ENCODE measurements at regions not wholly inside any gene's neighbourhood (a gene's known extent, or its start where the extent isn't known, plus 50 kb on each side); places are given as distances from the start of the nearest gene placed in this dataset.

DNA sequence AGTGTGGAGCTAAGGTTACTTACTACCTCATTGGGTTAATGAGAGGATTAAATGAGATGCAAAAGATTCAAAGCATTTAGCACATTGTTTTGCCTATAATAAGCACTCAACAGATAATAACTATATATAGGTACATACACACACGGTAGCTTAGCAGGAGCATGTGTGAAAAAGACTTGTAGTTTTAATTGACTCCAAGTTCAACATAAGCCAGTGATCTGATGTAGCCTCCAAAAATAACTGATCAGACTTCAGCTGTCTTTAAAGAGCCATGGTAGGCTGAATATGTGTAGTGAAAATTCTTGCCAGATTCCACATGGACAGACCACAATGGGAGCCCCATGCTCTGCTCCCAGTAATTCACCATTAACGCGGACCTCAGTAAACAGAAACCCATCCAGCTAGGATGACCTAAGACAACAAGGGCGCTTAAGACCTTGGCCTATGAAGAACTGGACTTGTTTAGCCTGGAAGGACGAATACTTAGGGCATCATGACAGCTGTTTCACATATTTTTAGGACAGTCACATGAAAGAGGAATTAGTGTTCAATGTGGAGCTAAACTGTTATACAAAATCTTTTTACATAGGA, 115.1 kb upstream of the ZNF366 start (continued):
- no peak for TF ChIP-seq YY1 (IDR thresholded peaks at IDR 0.05; ENCODE audit: low read depth)
- TF ChIP-seq, protein P1, sequence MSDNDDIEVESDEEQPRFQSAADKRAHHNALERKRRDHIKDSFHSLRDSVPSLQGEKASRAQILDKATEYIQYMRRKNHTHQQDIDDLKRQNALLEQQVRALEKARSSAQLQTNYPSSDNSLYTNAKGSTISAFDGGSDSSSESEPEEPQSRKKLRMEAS (IDR thresholded peaks at IDR 0.05; ENCODE audit: low read depth), result no peak
- TF ChIP-seq, protein P2, sequence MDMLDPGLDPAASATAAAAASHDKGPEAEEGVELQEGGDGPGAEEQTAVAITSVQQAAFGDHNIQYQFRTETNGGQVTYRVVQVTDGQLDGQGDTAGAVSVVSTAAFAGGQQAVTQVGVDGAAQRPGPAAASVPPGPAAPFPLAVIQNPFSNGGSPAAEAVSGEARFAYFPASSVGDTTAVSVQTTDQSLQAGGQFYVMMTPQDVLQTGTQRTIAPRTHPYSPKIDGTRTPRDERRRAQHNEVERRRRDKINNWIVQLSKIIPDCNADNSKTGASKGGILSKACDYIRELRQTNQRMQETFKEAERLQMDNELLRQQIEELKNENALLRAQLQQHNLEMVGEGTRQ (IDR thresholded peaks at IDR 0.05; ENCODE audit: borderline replicate concordance, low read depth, low read length), result no peak

DNA sequence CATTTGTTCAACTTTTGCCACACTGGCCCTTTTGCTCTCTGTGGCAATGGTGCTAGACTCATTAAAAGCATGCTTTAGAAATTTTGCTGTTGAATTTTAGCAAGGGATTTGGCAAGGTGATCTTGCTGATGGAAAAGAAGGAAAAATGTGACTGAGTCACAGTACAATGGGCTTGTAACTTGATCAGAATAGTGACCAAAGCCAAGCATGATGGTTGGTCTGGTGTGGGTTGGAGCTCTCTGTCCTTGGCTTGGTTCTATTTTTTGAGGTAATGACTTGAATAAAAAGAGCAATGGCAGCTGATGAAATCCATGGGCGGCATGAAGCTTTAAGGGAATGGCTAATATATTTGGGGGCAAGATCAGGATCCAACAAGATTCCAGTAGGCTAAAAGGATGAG, 114.4 kb upstream of the ZNF366 start:
- Histone ChIP-seq H3K9ac (no peak overlapping the region), H3K79me2 (ENCODE audit: insufficient read depth) (no peaks in the 10 kb centered on the region), H3K27me3 (ENCODE audit: insufficient read depth) (no peaks in the 10 kb centered on the region), H3F3A (replicated peaks; ENCODE audit: insufficient read depth) (peaks cover 16% of the 10 kb centered on the region), H3K27ac (ENCODE audit: low read depth in 2 of 2, low read length in 1 of 2) (no peak overlapping the region), H4K20me1 (ENCODE audit: insufficient read depth) (no peaks in the 10 kb centered on the region), H3K9me2 (no peaks in the 10 kb centered on the region), H3K4me2 (no peak overlapping the region), H2AFZ (ENCODE audit: low read depth) (no peak overlapping the region), H3K4me1 (ENCODE audit: control insufficient read depth in 1 of 2, insufficient read depth in 2 of 2, low read depth in 1 of 2, low read length in 1 of 2) (peaks cover 13 to 15% of the 10 kb centered on the region in 2 experiments; a peak in 3 of 4 replicates), H3K36me3 (replicated peaks in 1 of 2; ENCODE audit: control insufficient read depth in 1 of 2, insufficient read depth in 2 of 2, low read length in 1 of 2) (no peaks in the 10 kb centered on the region), H3K9me3 (no peaks in the 10 kb centered on the region), H3K4me3 (ENCODE audit: low read depth in 2 of 2, low read length in 1 of 2) (no peak overlapping the region)
- TF ChIP-seq FOXM1 (IDR thresholded peaks at IDR 0.05; ENCODE audit: low read depth), result no peak
- TF ChIP-seq EZH2phosphoT487 (IDR thresholded peaks at IDR 0.05; ENCODE audit: borderline replicate concordance, low read depth), result no peak
- TF ChIP-seq TCF12 (IDR thresholded peaks at IDR 0.05), result no peak
- no peak for TF ChIP-seq RXRA (IDR thresholded peaks at IDR 0.05; ENCODE audit: borderline replicate concordance, low read depth)
- no peak for TF ChIP-seq MXI1 (IDR thresholded peaks at IDR 0.05; ENCODE audit: low read depth, low read length)
- TF ChIP-seq FOSL2 (IDR thresholded peaks at IDR 0.05; ENCODE audit: borderline replicate concordance, low read depth), result no peak
- no peak for TF ChIP-seq EP300 (IDR thresholded peaks at IDR 0.05; ENCODE audit: borderline replicate concordance in 1 of 2, low read depth in 1 of 2, low read length in 1 of 2)
- no peak for TF ChIP-seq YY1 (IDR thresholded peaks at IDR 0.05; ENCODE audit: low read depth)
- no peak for TF ChIP-seq GABPA (IDR thresholded peaks at IDR 0.05; ENCODE audit: low read depth)
- TF ChIP-seq, protein P1 (IDR thresholded peaks at IDR 0.05; ENCODE audit: low read depth), result no peak
- no peak for TF ChIP-seq POLR2AphosphoS5 (IDR thresholded peaks at IDR 0.05; ENCODE audit: low read depth, low read length)
- TF ChIP-seq, protein P3, sequence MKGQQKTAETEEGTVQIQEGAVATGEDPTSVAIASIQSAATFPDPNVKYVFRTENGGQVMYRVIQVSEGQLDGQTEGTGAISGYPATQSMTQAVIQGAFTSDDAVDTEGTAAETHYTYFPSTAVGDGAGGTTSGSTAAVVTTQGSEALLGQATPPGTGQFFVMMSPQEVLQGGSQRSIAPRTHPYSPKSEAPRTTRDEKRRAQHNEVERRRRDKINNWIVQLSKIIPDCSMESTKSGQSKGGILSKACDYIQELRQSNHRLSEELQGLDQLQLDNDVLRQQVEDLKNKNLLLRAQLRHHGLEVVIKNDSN (IDR thresholded peaks at IDR 0.05; ENCODE audit: borderline replicate concordance, low read depth), result no peak
- no peak for TF ChIP-seq NRF1 (IDR thresholded peaks at IDR 0.05; ENCODE audit: low read depth, low read length)
- TF ChIP-seq NFIC (IDR thresholded peaks at IDR 0.05; ENCODE audit: borderline replicate concordance), result no peak
- no peak for TF ChIP-seq SIN3A (IDR thresholded peaks at IDR 0.05; ENCODE audit: borderline replicate concordance, low read depth, low read length)
- TF ChIP-seq, protein P4, sequence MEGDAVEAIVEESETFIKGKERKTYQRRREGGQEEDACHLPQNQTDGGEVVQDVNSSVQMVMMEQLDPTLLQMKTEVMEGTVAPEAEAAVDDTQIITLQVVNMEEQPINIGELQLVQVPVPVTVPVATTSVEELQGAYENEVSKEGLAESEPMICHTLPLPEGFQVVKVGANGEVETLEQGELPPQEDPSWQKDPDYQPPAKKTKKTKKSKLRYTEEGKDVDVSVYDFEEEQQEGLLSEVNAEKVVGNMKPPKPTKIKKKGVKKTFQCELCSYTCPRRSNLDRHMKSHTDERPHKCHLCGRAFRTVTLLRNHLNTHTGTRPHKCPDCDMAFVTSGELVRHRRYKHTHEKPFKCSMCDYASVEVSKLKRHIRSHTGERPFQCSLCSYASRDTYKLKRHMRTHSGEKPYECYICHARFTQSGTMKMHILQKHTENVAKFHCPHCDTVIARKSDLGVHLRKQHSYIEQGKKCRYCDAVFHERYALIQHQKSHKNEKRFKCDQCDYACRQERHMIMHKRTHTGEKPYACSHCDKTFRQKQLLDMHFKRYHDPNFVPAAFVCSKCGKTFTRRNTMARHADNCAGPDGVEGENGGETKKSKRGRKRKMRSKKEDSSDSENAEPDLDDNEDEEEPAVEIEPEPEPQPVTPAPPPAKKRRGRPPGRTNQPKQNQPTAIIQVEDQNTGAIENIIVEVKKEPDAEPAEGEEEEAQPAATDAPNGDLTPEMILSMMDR (IDR thresholded peaks at IDR 0.05), result no peak
- TF ChIP-seq, protein P2 (IDR thresholded peaks at IDR 0.05; ENCODE audit: borderline replicate concordance, low read depth, low read length), result no peak
- TF ChIP-seq RCOR1 (IDR thresholded peaks at IDR 0.05; ENCODE audit: low read length), result no peak
- DNase-seq, result no peak
- CTCF ChIA-PET, result interaction anchor here (1.0 to 5.2 kb wide), 2 partner anchors 11 to 197 kb away, joined by 4 to 46 read pairs; no protein-coding TSS in a partner anchor
- POLR2A ChIA-PET, result interaction anchor here (2.1 kb wide), 1 partner anchor 196 kb away, joined by 8 read pairs; no protein-coding TSS in a partner anchor
- WGBS (ENCODE audit: low lambda C conversion rate), result 100% methylated on average over 1 of the region's 1 CpG
